ENCODE measurements at regions not wholly inside any gene's neighbourhood (a gene's known extent, or its start where the extent isn't known, plus 50 kb on each side); places are given as distances from the start of the nearest gene placed in this dataset.

DNA sequence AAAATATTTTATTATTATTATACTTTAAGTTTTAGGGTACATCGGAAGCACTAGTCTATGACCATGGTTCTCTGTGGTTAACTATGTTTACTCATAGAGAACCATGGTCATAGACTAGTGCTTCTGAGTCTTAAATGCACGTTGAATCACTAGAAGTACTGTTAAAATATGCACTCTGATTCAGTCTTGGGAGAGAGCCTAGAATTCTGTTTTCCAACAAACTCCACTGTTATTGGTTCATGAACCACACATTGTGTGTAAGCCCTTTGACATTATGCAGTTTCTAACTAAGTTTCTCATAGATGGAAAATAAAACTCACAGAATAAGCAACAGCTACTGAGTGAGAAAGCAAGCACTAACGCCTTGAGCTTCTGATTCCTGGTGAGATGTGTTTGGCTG, 1120.6 kb downstream of the SORCS1 start:
- DNase-seq (ENCODE audit: low read depth): peak; percentile 21
- Histone ChIP-seq H3K27me3 (ENCODE audit: control insufficient read depth, insufficient read depth, low read length) (no peaks in the 10 kb centered on the region), H3K4me3 (ENCODE audit: low read depth, low read length) (no peak overlapping the region), H3K36me3 (ENCODE audit: control insufficient read depth, insufficient read depth, low read length) (no peaks in the 10 kb centered on the region)
- TF ChIP-seq, protein P1, sequence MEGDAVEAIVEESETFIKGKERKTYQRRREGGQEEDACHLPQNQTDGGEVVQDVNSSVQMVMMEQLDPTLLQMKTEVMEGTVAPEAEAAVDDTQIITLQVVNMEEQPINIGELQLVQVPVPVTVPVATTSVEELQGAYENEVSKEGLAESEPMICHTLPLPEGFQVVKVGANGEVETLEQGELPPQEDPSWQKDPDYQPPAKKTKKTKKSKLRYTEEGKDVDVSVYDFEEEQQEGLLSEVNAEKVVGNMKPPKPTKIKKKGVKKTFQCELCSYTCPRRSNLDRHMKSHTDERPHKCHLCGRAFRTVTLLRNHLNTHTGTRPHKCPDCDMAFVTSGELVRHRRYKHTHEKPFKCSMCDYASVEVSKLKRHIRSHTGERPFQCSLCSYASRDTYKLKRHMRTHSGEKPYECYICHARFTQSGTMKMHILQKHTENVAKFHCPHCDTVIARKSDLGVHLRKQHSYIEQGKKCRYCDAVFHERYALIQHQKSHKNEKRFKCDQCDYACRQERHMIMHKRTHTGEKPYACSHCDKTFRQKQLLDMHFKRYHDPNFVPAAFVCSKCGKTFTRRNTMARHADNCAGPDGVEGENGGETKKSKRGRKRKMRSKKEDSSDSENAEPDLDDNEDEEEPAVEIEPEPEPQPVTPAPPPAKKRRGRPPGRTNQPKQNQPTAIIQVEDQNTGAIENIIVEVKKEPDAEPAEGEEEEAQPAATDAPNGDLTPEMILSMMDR (IDR thresholded peaks at IDR 0.05; ENCODE audit: insufficient read depth, low read length, poor library complexity, severe bottlenecking): no peak

DNA sequence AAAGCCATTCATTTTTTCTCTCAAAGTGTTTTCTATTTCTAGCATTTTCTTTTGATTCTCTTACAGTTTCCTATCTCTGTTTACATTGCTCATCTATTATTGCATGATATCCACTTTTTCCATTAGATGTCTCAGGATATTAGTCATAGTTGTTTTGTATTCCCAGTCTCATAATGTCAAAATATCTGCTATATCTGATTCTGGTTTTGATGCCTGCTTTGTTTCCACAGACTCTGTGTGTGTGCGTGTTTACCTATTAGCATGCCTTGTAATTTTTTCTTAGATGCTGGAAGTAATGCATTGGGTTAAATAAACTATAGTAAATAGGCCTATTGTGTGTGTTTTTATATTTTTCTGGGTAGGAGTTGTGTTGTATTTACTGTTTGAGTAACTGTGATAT, 1126.3 kb downstream of the SORCS1 start:
- no peak for DNase-seq (ENCODE audit: low read depth)
- H3K27me3 ChIP-seq (ENCODE audit: control insufficient read depth, insufficient read depth, low read length): no peaks in the 10 kb centered on the region

DNA sequence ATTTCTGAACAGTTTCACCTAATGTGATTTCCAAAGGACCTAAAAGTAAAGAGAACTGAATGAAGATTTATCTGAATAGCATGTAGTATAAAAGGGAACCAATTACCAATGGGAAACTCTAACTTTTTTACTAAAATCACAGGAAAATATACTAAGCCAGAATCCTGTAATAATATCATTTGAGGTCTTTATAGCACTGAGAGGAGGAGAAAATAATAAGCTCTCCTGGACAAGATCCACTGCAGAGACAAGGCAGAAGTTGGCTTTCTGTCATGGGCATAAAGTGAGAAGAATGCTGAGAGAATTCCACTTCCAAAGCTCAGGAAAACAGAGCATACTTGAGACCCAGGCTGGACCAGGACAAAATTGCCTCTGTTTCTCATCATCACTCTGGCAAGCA, 1131.4 kb downstream of the SORCS1 start:
- no peaks in the 10 kb centered on the region for H3K27me3 ChIP-seq (ENCODE audit: control insufficient read depth, insufficient read depth, low read length)
- H3K4me3 ChIP-seq (ENCODE audit: low read depth, low read length): no peak overlapping the region
- TF ChIP-seq, protein P1 (IDR thresholded peaks at IDR 0.05; ENCODE audit: insufficient read depth, low read length, poor library complexity, severe bottlenecking): no peak
- DNase-seq (ENCODE audit: low read depth): no peak
- no peaks in the 10 kb centered on the region for H3K36me3 ChIP-seq (ENCODE audit: control insufficient read depth, insufficient read depth, low read length)

More for the DNA sequence above, 1126.3 kb downstream of the SORCS1 start:
- TF ChIP-seq, protein P1 (IDR thresholded peaks at IDR 0.05; ENCODE audit: insufficient read depth, low read length, poor library complexity, severe bottlenecking): no peak
- H3K36me3 ChIP-seq (ENCODE audit: control insufficient read depth, insufficient read depth, low read length): no peaks in the 10 kb centered on the region
- no peak overlapping the region for H3K4me3 ChIP-seq (ENCODE audit: low read depth, low read length)

DNA sequence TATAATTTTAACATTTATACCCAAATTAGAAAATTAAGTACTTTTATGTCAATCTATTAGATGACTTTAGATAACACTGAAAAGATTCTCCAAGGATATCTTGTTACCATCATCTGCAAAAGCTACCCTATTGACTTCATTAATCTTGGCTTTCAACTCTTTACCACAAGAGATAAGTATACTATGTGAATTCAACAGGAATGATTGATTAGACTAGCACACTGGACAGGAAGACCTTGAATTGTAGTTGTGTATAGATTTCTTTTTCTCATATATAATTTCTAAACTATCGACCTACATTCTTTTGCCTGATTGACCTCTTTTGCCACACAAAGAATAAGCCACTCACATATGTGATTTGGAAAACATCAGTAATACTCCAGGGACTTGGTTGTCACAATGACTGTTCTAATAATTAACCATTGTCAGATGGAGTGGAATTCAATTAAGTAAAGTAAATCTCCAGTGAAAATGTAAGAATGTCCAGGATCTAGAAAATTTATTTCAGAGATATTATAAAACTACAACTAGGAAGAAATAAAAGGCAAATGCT, 1132.0 kb downstream of the SORCS1 start:
- H3K27me3 ChIP-seq (ENCODE audit: control insufficient read depth, insufficient read depth, low read length): no peaks in the 10 kb centered on the region
- no peak for DNase-seq (ENCODE audit: low read depth)
- H3K4me3 ChIP-seq (ENCODE audit: low read depth, low read length): no peak overlapping the region
- TF ChIP-seq, protein P1 (IDR thresholded peaks at IDR 0.05; ENCODE audit: insufficient read depth, low read length, poor library complexity, severe bottlenecking): no peak
- H3K36me3 ChIP-seq (ENCODE audit: control insufficient read depth, insufficient read depth, low read length): no peaks in the 10 kb centered on the region

DNA sequence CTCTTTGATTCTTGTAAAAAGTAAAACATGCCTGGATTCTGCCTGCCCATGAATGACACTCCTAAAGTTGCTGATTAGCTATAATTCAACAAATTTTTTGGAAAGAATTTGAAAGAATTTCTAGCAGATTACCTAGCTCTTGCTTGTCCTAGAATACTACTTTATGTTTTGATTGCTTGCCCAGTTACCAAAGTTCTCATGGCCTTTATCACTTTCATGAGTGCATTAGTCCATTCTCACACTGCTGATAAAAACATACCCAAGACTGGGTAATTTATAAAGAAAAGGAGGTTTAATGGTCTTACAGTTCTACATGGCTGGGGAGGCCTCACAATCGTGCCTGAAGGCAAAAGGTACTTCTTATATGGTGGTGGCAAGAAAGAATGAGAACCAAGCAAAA, 1137.3 kb downstream of the SORCS1 start:
- no peak for DNase-seq (ENCODE audit: low read depth)
- no peaks in the 10 kb centered on the region for H3K27me3 ChIP-seq (ENCODE audit: control insufficient read depth, insufficient read depth, low read length)
- no peak overlapping the region for H3K4me3 ChIP-seq (ENCODE audit: low read depth, low read length)
- TF ChIP-seq, protein P1 (IDR thresholded peaks at IDR 0.05; ENCODE audit: insufficient read depth, low read length, poor library complexity, severe bottlenecking): no peak
- no peaks in the 10 kb centered on the region for H3K36me3 ChIP-seq (ENCODE audit: control insufficient read depth, insufficient read depth, low read length)

DNA sequence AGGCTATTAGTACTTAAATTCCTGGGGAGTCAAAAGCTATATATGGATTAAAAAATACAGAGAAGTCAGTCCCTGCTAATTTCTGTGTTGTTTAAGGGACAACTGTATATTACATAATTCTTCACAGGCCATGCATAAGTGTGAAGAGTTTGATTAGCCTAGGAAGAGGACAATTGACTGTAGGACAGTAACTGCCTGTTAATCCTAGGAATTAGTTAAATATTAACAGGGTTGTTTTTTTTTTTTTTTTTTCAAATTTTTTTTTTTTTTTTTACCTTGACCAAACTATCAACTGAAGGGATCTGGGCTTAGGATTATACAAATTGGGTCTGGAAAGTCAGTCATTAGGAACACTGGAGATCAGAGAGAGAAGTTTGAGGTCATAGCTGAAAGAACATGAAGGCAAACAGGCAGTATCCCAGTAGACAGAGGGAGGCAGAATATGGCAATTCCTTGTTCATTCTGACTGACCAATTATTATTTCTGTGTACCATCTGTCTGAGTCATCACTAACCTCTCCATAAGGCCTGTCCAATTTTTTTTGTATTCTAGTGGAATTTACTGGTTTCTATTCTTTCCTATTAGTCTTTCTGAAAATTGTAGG, 1139.2 kb downstream of the SORCS1 start:
- H3K36me3 ChIP-seq (ENCODE audit: control insufficient read depth, insufficient read depth, low read length): no peaks in the 10 kb centered on the region
- no peak overlapping the region for H3K4me3 ChIP-seq (ENCODE audit: low read depth, low read length)
- H3K27me3 ChIP-seq (ENCODE audit: control insufficient read depth, insufficient read depth, low read length): no peaks in the 10 kb centered on the region
- TF ChIP-seq, protein P1 (IDR thresholded peaks at IDR 0.05; ENCODE audit: insufficient read depth, low read length, poor library complexity, severe bottlenecking): no peak
- DNase-seq (ENCODE audit: low read depth): no peak
